GM20000 (cell line): ENCODE measurements at regions not wholly inside any gene's neighbourhood (a gene's known extent, or its start where the extent isn't known, plus 50 kb on each side); places are given as distances from the start of the nearest gene placed in this dataset.

ENCODE experiments used
- DNase-seq: peaks from one replicate; pipeline ENCODE4 v3.0.0; 2012; ENCODE audit warnings: low spot score
- TF ChIP-seq, protein P1 (sequence below): IDR thresholded peaks from 2 replicates; pipeline ENCODE4 v1.5.1; 2012; ENCODE audit warnings: mild to moderate bottlenecking, control low read depth; ENCODE audit errors: extremely low read depth, missing control alignments

DNA sequence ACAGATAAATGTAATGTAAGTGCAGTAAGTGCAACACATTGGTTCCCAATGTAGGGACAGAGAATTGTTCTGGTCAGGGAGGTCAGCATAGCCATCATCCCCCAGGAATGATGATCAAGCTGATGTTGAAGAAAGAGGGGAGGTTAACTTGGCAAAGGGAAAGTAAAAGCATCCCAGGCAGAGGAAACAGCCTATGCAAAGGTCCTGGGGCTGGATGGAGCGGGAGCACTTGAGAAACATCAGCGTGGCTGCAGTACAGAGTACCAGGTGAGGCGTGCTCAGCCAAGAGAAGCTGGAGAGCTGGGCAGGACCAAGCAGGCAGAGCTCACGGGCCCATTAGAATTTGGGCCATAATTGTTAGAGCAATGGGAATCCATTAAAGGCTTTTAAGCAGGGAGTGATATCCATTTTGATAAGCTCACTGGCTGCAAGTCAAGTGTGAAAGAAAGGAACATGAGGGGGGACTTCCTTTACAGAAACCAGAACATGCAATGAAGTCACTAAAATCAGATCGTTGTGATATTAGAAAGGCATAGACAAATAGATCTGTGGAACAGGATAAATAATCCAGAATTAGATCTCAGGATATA is 50.1 kb upstream of the HAND1 start:
- no peak for DNase-seq
- TF ChIP-seq, protein P1, sequence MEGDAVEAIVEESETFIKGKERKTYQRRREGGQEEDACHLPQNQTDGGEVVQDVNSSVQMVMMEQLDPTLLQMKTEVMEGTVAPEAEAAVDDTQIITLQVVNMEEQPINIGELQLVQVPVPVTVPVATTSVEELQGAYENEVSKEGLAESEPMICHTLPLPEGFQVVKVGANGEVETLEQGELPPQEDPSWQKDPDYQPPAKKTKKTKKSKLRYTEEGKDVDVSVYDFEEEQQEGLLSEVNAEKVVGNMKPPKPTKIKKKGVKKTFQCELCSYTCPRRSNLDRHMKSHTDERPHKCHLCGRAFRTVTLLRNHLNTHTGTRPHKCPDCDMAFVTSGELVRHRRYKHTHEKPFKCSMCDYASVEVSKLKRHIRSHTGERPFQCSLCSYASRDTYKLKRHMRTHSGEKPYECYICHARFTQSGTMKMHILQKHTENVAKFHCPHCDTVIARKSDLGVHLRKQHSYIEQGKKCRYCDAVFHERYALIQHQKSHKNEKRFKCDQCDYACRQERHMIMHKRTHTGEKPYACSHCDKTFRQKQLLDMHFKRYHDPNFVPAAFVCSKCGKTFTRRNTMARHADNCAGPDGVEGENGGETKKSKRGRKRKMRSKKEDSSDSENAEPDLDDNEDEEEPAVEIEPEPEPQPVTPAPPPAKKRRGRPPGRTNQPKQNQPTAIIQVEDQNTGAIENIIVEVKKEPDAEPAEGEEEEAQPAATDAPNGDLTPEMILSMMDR: no peak
